NCI-H1417 treated with DMSO at 0.1 percent for 48 hours (cell line): ENCODE measurements at regions not wholly inside any gene's neighbourhood (a gene's known extent, or its start where the extent isn't known, plus 50 kb on each side); places are given as distances from the start of the nearest gene placed in this dataset.

Experiments used
- DNase-seq: peaks from one replicate; lab custom pipeline; 2025; lab: John Stamatoyannopoulos, UW

DNA sequence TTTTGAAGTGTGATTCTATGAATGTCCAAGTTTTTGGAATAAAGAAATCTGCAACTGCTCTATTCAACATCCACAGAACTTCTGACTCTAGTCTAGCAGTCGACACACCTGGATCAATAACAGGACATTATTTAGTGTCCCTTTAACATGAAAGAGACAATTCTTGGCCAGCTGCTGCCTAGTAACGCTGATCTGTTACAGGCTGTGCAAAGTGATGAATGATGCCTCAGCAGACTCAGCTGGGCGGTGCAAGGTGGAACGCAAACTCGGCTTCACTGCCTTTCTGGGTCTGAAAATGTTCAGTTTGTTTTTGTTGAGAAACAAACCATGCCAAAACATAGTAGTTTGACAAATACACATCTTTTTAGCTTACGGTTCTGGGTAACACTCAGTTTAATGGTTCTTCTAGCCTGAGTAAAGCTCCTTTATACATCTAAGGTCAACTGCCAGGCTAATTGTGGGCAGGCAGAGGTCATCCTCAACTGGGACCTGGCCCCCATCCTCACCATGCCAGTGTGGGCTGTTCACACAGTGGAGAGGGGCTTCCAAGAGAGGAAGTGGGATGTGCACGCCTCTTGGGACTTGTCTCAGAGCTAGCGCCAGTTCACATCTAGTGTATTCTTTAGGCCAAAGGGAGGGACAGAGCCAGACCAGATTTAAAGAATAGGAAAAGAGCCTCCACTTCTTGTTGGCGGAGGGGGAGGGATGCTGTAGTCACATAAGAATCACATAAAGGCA, 879.7 kb downstream of the QKI start:
- no peak for DNase-seq

DNA sequence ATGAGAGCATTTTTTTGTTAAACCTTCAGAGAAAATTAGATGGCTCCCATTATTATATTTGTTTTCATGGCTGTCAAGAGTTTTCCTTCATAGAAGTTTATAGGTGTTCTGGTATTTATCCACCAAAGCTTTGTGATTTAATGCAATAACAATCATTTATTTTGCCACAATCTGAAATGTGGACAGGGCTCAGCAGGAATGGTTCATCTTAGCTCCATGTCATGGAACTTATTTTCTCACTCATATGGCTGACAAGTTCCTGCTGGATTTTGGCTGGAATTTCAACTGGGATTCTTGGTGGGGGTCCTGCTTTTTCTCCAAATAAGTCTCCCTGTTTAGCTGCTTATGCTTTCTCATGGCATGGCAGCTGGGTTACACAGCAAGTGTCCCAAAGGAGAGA, 876.7 kb downstream of the QKI start:
- DNase-seq: no peak

DNA sequence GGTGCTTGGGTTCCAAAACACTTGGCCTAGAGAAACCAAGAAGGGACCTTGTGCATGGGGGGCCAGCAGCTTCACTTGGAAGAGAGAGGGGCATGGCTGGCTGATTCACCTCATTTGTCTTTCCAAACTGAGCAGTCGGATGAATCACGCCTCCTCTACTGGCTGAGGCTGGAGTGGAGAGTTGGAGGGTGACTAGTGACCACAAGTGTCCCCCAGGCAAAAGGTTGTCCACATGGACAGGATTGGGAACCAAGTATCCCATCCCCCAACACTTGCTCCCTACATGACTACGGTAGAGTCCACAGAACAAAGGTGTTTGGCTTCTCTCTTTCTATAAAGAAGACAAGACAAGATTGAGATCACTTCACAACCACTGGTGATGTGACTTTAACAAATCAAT, 875.6 kb downstream of the QKI start:
- no peak for DNase-seq

DNA sequence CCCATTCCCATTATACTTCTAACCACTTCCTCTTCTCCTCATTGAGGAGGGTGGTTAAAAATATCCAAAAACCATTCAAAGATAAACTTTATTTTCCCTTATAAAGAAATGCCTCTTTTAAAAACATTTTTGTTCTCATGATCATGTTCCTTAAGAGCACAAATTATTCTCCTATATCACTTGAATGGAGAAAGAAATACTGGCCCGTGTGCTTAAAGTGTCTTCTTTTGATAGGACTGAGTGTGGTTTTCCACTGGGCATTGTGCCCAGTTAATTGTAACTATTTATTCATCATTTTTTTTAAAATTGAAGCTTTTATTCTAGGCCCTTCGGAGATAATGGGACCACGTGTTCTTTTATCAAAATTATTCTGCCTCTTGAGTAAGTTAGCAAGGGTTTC, 871.5 kb downstream of the QKI start:
- no peak for DNase-seq

DNA sequence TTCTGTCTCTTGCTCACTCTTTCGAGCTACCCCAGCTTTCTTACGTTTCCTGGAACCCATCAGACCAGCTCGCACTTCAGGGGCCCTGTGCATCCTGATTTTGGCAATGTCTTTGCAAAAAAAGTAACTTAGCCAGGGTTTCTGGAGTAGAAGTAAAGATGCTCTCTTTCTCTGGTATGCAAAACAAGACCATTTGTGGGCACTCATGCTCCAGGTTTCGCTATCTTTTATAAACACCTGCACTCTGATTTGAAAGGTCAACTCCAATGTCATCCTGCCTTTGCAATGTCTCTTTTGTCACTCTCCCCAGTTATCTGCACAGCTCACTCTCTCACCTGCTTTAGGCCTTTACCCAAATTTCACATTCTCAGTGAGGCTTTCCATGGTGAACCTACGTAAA, 869.1 kb downstream of the QKI start:
- DNase-seq: no peak

DNA sequence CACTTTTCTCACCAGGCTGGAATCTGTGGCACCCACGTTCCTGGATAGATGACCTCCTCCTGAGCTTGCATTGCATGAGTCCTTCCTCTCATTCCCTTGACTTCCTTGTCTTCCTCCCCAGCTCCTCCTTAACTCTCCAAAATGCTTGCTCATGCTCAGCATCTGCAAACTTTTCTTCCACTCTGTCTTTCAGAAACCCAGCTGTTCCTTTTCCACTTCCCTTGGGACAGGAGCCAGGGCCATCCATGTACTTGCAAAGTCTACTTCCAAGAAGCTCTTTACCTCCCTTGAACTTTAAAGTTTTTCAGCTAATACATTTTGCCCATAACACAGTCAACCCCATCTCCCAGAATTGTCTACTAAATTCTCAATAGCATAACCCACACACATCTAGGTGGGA, 861.7 kb downstream of the QKI start:
- no peak for DNase-seq

DNA sequence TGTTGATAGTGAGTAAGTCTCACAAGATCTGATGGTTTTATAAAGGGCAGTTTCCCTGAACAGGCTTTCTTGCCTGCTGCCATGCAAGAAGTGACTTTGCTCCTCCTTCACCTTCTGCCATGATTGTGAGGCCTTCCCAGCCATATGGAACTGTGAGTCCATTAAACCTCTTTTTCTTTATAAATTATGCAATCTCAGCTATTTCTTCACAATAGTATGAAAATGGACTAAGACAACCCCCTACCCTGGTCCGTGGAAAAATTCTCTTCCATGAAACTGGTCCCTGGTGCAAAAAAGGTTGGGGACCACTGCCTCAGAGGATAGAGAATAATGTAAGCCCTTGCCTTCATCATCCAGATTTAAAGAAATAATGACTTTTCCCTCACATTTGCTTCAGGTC, 861.3 kb downstream of the QKI start:
- no peak for DNase-seq

DNA sequence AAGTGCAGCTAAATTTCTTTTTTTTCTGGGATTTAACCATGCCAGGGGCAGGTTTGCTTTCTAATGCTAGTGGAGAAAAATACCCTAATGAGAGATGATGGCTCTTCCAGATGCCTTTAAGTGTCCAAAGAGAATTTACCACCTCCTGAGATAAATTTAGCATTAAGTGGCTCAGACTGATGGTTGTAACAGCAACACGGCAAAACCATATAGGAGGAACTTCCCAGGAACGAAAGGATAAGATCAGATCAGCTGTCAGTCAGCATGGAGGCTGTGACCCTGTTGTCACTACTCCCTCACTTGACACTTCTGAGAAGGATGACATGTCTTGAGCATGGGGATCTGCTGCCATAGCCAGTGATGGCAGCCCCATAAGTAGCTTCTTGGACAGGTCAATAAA, 860.0 kb downstream of the QKI start:
- DNase-seq: no peak

DNA sequence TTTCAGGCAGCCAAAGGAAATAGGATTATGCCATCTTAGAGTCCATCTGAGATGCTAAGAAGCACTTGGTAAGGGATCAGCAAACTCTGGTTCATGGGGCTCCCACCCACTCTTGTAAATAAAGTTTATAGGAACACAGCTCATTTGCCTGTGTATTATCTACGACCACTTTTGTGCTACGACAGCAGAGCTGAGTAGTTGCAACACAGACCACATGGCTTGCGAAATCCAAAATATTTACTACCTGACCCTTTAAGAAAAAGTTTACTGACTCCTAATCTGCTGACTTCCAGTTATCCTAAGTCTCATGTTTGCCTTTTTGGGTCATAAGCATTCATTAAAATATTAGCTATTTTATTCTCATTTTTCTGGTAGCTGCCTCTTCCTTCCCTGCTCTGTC, 859.0 kb downstream of the QKI start:
- DNase-seq: no peak

DNA sequence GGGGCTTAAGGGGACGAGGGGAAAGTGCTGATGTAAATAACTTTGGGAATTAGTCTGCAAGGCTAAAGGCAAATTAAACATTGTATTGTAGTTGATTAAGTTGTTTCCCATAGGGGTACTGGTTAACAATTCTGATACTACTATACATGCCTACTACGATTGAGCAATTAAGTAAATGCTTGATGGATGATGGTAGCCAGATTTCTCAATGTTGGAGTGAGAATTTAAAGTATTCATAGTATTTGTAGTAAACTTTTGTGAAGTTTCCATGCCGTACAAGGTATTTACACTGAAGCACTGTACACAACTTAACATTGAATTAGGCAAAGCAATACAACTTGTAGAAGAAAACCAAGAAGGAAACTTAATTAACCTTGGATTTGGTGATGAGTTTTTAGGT, 852.3 kb downstream of the QKI start:
- DNase-seq: no peak

DNA sequence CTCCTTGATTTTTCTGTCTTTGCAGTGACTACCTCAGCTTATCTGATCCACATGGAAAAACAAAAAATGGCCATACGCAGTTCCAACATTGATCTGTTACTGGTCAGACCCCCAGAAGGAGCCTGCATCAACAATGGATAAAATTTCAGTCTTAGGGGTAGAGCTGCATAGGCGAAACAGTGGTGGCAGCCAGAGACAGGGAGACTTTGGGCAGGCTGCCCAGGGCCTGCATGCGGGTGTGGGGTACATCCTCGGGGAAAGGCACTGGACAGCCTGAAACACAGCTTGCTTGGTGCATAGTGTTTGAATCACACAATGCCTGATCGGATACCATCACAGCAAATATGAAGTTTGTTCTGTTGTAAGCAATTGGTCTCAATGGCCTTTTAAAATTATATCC, 847.8 kb downstream of the QKI start:
- no peak for DNase-seq

DNA sequence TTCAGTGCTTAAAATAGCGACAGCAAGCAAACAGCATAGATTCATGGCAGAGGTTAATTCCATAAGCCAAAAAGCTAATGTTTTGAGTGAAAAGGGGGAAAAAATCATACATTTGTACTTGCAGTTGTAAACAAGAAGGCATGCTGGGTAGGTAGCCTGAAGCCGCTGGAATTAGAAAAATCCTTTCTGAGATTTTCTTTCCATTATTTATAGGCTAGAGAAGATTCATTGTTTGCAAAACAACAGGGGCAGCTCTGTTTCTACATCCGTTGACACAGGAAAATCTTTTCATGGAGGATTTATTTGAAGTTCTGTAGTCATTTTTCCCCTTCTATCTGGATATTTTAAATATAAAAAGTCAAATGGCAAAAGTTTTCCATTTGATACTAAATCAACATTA, 843.9 kb downstream of the QKI start:
- DNase-seq: no peak

DNA sequence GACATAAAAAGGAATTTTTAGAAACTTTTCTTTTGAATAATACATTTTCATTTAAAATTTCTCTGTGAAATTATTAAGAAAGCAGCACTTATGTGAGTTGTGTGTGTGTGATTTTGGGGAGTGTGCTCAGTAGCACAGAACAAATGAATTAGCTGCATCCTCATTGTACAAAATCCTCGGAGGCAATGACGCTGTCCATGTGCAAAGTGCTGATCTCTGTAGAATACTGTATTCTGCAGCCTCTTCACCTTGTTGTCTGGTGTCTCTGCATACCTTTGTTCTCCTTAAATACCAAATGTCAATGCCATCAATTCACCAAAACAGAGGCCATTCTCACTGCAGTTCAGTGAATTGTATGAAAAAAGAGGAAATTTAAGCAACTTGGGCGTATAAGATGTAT, 838.4 kb downstream of the QKI start:
- no peak for DNase-seq

DNA sequence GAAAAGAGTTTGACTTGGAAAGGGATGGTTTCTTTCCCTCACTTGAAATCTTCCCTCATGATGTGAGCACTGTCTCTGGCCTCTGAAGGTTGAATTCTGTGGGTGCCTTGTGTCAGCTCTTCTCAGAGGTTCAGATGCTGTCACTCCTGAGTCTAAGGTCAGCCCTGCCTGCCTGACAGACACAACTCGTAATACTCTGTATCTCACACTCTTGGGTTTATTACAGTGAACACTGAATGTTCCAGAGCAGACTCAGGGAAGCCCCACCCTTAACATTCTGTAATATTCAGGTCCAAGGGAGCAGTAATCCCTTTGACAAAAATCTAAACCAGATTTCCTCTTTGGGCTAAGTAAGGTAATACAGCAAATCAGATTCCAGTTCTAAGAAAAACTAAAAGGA, 837.8 kb downstream of the QKI start:
- DNase-seq: no peak

DNA sequence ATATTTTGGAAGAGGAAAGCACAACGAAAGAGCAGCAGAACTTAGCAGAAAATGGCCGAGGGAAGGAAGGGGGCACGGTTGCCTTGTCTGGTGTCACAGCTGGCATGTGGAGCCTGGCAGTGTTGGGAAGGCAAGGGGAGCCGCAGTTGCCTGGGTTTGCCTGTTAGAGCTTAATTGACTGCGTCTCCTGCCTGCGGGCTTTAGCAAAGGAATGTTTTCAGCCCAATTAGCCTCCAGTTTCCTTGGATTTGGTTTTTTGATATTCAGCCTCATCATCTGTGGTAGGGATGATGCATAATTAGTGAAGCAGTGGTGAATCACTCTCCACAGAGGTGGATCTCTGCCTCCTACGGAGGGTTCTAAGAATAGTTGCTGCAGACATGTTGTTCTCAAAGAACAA, 832.6 kb downstream of the QKI start:
- DNase-seq: no peak

DNA sequence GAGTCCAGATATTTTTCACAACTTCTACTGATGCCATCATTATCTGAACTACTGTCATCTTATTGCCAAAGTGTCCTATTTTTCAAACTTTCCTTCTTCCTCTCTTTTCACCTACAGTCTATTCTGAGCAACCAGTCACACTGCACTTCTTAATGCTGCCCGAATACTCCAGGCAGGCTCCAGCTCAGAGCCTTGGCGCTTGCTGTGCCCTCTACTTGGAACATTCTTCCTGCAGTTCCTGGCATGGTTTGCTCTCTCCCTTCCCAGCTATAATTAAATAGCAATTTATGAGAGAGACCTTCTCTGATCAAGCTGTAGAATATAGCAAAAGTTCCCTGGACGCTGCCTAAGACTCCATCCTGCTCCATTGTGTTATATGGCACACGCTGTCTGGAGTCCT, 831.6 kb downstream of the QKI start:
- DNase-seq: no peak

DNA sequence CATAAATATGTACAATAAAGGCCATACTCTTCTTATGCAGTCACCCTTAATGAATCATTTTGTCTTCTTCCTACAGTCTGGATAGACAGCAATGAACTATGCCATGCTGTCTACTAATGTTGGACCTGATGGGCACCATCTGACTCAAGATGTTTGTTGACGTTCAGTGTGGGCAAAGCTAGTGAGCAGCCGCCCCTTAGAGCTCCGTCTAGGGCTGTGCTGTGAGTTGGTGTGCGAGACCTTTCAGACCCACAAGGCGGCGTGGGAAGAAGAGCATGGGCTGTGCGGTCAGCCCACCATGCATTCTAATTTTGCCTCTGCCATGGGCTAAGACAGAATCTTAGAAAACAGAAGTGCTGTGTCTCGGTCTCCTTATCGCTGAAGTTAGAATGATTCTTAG, 829.4 kb downstream of the QKI start:
- DNase-seq: no peak

DNA sequence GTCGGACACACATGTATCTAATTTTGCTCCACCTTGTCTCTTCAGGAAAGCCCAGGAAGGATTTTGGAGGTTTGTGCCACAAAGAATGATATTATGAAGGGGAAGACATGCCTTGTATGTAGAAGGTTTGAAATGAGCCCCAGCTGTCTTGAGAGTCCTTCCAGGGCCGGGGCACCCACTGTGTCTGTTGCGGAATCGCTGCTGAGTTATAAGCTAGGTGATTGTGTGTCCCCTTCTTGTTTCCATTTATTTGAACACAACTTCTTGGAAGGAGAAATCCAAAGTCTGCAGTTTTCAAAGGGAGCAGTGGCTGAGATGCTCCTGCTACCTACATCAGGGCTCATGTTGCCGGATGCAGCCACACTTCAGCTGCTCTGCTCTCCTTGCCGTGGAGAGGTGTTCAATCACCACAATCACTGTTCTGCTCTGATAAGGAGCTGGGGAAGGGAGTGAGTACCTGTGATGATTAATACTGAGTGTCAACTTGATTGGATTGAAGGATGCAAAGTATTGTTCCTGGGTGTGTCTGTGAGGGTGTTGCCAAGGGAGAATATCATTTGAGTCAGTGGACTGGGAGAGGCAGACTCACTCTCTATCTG, 828.6 kb downstream of the QKI start:
- DNase-seq: no peak

DNA sequence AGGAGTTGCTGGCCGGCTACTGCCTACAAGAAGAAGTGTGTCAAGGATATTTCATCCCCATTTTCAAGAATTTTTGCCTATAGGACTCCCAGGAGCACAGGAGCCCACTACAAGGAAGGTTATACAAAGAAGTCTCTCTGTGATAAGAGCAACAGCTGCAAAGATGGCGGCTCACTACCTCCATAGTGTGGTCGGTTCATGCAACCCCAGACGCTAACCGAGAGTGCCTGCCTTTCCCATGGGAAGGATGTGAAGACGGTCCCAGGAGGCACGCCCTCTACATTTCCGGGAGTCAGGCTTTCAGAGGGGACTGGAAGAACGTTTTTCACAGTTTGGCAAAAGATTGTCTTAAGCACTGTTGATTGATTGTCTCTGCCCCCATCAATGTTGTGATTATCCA, 816.3 kb downstream of the QKI start:
- no peak for DNase-seq

DNA sequence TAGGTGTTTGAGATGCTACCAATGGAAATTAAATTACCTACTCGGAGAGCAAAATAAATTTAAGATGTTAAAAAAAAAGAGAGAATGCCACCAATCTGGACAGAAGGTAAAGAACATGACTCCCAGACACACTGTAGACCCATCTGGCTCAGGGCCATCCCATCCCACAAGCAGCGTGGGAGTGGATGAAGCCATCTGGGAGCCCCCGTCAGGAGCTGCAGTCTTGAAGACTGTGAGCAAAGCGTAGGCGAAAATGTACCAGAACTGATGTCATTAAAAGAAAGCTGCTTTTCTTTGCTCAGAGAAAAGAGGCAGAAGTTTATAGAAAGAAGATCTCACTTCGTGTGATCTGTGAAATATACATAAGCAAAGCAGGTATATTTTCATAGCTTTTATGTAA, 815.7 kb downstream of the QKI start:
- no peak for DNase-seq

DNA sequence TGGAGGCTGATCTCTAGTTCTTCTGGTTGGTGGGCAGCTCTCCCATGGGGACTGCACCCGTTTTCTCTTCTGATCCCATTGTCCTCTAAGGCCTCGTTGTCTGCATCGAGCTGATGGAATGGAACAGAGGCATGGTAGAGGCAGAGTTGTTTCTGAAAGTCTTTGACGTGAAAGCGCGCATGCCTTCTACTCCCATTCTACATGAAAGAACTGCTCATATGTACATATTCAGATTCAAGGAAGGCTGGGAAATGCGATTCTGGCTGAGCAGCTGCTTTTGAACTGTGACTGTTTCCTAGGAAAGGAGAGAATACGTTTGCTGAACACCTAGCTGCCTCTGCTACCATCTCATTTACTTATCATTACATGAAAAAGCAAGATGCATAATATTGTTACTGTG, 815.2 kb downstream of the QKI start:
- no peak for DNase-seq

DNA sequence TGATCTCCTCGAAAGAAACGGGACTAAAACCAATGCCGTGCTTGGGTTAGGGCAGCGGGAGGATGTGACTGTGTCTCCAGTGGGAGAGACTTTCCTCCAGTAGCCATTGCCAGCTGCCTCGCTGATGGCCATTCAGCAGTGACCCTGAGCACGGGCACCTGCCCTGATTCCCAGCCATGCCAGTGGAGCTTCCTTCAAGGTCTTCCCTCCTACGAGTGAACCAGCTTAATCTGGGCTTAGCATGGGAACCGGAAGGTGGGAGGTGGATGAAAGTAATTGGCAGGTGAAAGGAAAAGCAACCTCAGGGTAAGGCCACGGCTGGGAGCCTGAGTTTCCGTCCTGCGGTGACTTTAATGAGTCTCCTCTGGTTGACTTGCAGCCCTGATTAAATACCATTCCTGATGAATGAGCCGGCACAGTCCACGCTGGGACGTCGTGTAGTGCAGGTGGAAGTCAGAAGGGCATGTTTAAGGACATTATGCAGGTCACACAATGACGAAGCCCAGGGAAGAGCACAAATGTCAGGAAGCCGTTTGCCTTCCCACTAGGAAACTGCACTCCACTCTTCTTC, 813.5 kb downstream of the QKI start:
- no peak for DNase-seq

DNA sequence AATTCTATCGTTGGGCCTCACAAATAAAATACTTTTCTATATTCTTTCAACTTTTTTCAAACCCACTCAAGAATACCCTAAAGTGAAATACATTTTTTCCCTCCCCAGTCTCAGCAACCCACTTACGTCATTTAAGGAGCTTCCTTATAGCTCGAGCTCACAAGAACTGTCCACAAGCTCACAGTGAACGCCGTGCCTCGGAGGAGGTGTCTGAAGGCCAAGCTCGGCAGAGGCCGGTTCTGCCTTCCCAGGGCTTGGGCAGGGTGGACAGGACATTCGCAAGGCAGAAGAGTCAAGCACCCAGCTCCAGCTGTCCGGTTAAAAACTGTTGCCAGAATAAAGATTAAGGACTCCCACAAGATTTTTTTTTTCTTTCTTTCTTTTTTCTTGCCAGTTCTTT, 802.3 kb downstream of the QKI start:
- no peak for DNase-seq

DNA sequence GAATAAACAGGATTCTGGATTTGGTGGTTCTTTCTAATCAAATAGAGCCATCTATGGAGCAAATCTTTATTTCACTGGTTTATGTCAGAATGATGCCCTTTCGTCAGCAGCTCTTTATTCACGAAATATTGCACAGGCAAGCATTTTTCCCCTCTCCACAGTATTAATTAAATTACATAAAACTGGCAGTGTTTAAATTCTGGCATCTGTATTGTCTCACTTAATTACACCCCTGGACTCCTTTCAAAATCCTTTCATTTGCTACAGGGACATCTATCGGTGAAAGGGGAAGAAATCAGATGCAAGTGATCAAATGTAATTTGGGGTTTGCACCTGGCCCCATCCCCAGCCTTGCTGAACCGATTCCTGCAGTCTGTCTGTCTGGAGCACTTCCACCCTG, 801.9 kb downstream of the QKI start:
- no peak for DNase-seq
